ENCODE measurements at regions not wholly inside any gene's neighbourhood (a gene's known extent, or its start where the extent isn't known, plus 50 kb on each side); places are given as distances from the start of the nearest gene placed in this dataset.

- H3K27ac Mint-ChIP-seq: peak overlapping the region; percentile 15 to 76 (median 17); a peak in 2 of 7 replicates
Observed at GRCh38 chr15:67902579-67903009, 62.7 kb upstream of the RNU6-1 start.

More at GRCh38 chr15:67902579-67903009, 62.7 kb upstream of the RNU6-1 start:
- Histone ChIP-seq H3K23ac (ENCODE audit: insufficient read length, low read depth, low read length) (no peak overlapping the region), H3K79me2 (ENCODE audit: insufficient read depth, low read length) (no peaks in the 10 kb centered on the region), H2BK120ac (ENCODE audit: low read depth, low read length, poor library complexity, severe bottlenecking) (no peak overlapping the region), H3K4me2 (ENCODE audit: insufficient read depth, insufficient read length, low read length) (no peak overlapping the region), H2BK15ac (ENCODE audit: low read depth, low read length) (no peak overlapping the region), H3K4me1 (ENCODE audit: insufficient read depth, low read length) (peaks cover 2% of the 10 kb centered on the region; the same call in 1 of the 2 replicates), H2BK20ac (ENCODE audit: low read depth, low read length, poor library complexity, severe bottlenecking) (no peak overlapping the region), H3K27ac (ENCODE audit: insufficient read length, low read depth, low read length) (no peak overlapping the region), H3K56ac (ENCODE audit: insufficient read length, low read depth, low read length) (no peak overlapping the region), H3K9ac (ENCODE audit: extremely low read depth, insufficient read length, low read length) (no peak overlapping the region), H4K8ac (replicated peaks; ENCODE audit: insufficient read length, low read depth, low read length) (no peak overlapping the region), H3K14ac (ENCODE audit: insufficient read depth, low read length) (no peak overlapping the region), H3T11ph (ENCODE audit: low read length) (no peak overlapping the region), H2AK5ac (ENCODE audit: insufficient read length, low read length) (no peak overlapping the region), H4K5ac (ENCODE audit: insufficient read length, low read depth, low read length) (no peak overlapping the region), H3K79me1 (ENCODE audit: insufficient read depth, low read depth, low read length, poor library complexity, severe bottlenecking) (no peaks in the 10 kb centered on the region), H3K23me2 (ENCODE audit: insufficient read length, low read depth, low read length, poor library complexity, severe bottlenecking) (no peaks in the 10 kb centered on the region), H4K91ac (ENCODE audit: insufficient read length, low read depth, low read length) (no peak overlapping the region), H3K18ac (ENCODE audit: insufficient read length, low read depth, low read length) (no peak overlapping the region), H4K20me1 (ENCODE audit: control insufficient read depth, insufficient read depth, insufficient read length) (no peaks in the 10 kb centered on the region), H3K9me3 (ENCODE audit: control insufficient read depth, low read depth, low read length) (no peaks in the 10 kb centered on the region), H3K27me3 (ENCODE audit: insufficient read depth, low read length) (no peaks in the 10 kb centered on the region), H2BK12ac (ENCODE audit: insufficient read length, low read depth, low read length) (no peak overlapping the region), H2AFZ (ENCODE audit: low read length) (no peak overlapping the region), H2BK5ac (ENCODE audit: insufficient read length, low read length) (no peak overlapping the region), H3K4ac (ENCODE audit: low read depth, low read length) (no peak overlapping the region)
- peaks cover 12 to 16% of the 10 kb centered on the region in 2 experiments for H3K4me1 Mint-ChIP-seq
- WGBS (ENCODE audit: extremely low coverage, insufficient read length, low lambda C conversion rate): no CpG with 5 or more reads among the region's 9 CpGs
- H3K36me3 Mint-ChIP-seq (ENCODE audit: insufficient read depth in 1 of 3, low read depth in 3 of 3): peaks cover 2 to 33% (median 5%) of the 10 kb centered on the region in 3 experiments; a peak in 6 of 7 replicates
- DNase-seq: no peak
- H3K4me3 Mint-ChIP-seq: no peak overlapping the region
- H3K27me3 Mint-ChIP-seq (ENCODE audit: low read depth): no peaks in the 10 kb centered on the region
- H3K9me3 Mint-ChIP-seq: peaks cover 22 to 29% of the 10 kb centered on the region in 2 experiments
- no peak for TF ChIP-seq CTCF (conservative IDR thresholded peaks at IDR 0.05)
